Kidney capillary endothelial cell (primary cell): ENCODE measurements at regions not wholly inside any gene's neighbourhood (a gene's known extent, or its start where the extent isn't known, plus 50 kb on each side); places are given as distances from the start of the nearest gene placed in this dataset.
"Not testable (repeated sequence)": the region's sequence is repeated elsewhere in the genome, so short reads cannot be mapped to it uniquely, and the experiment has no call there.

Source experiments
- DNase-seq: peaks from one replicate; pipeline ENCODE4 v3.0.0-alpha.2; 2018; ENCODE audit warnings: low spot score

GRCh38 chr5:33153372-33153771 is 287.4 kb upstream of the TARS1 start:
- DNase-seq = no peak

GRCh38 chr5:33153831-33154230 is 286.9 kb upstream of the TARS1 start:
- no peak for DNase-seq

- DNase-seq = no peak
These were observed 279.9 kb upstream of the TARS1 start for GRCh38 chr5:33160871-33161270.

- no peak for DNase-seq
These were observed 279.3 kb upstream of the TARS1 start for GRCh38 chr5:33161421-33161820.

GRCh38 chr5:33162057-33162456 is 278.7 kb upstream of the TARS1 start:
- no peak for DNase-seq

- no peak for DNase-seq
These were observed 274.2 kb upstream of the TARS1 start for GRCh38 chr5:33166522-33166921.

- no peak for DNase-seq
These were observed 273.8 kb upstream of the TARS1 start for GRCh38 chr5:33166948-33167347.

- no peak for DNase-seq
These were observed 273.2 kb upstream of the TARS1 start for GRCh38 chr5:33167541-33167940.

GRCh38 chr5:33170411-33170810 is 270.4 kb upstream of the TARS1 start:
- DNase-seq = no peak

GRCh38 chr5:33174383-33174782 is 266.4 kb upstream of the TARS1 start:
- DNase-seq = no peak

GRCh38 chr5:33179301-33179700 is 261.5 kb upstream of the TARS1 start:
- DNase-seq = no peak

GRCh38 chr5:33180900-33181299 is 259.9 kb upstream of the TARS1 start:
- peak; percentile 21 for DNase-seq

GRCh38 chr5:33182986-33183385 is 257.8 kb upstream of the TARS1 start:
- DNase-seq = no peak

GRCh38 chr5:33184367-33184766 is 256.4 kb upstream of the TARS1 start:
- DNase-seq = no peak

- DNase-seq = no peak
These were observed 252.7 kb upstream of the TARS1 start for GRCh38 chr5:33188089-33188488.

GRCh38 chr5:33194914-33195313 is 245.9 kb upstream of the TARS1 start:
- no peak for DNase-seq

- no peak for DNase-seq
These were observed 245.2 kb upstream of the TARS1 start for GRCh38 chr5:33195431-33196165.

GRCh38 chr5:33198836-33199235 is 241.9 kb upstream of the TARS1 start:
- DNase-seq = no peak

GRCh38 chr5:33203931-33204330 is 236.8 kb upstream of the TARS1 start:
- DNase-seq = no peak

GRCh38 chr5:33205079-33205478 is 235.7 kb upstream of the TARS1 start:
- DNase-seq = no peak

- no peak for DNase-seq
These were observed 234.9 kb upstream of the TARS1 start for GRCh38 chr5:33205727-33206410.

- DNase-seq = no peak
These were observed 233.7 kb upstream of the TARS1 start for GRCh38 chr5:33206962-33207506.

- no peak for DNase-seq
These were observed 231.5 kb upstream of the TARS1 start for GRCh38 chr5:33209252-33209651.

- not testable (repeated sequence) for DNase-seq
These were observed 230.5 kb upstream of the TARS1 start for GRCh38 chr5:33210221-33210620.
